Colonic mucosa (tissue), 4 donors: ENCODE measurements at regions not wholly inside any gene's neighbourhood (a gene's known extent, or its start where the extent isn't known, plus 50 kb on each side); places are given as distances from the start of the nearest gene placed in this dataset.

ENCODE experiments used
- DNase-seq: peaks from one replicate; pipeline ENCODE4 v3.0.0-alpha.2; 2020
- H3K27ac ChIP-seq: fragments of 200-600 bp; one replicate; pipeline ENCODE4 v1.8.0; 2021
- H3K27me3 ChIP-seq: fragments of 200-600 bp; one replicate; pipeline ENCODE4 v1.8.0; 2021
- H3K36me3 ChIP-seq: fragments of 200-600 bp; one replicate; pipeline ENCODE4 v1.8.0; 2021
- H3K4me1 ChIP-seq: fragments of 200-600 bp; one replicate; pipeline ENCODE4 v1.8.0; 2021; ENCODE audit warnings: mild to moderate bottlenecking
- H3K4me3 ChIP-seq: fragments of 200-600 bp; one replicate; pipeline ENCODE4 v1.8.0; 2021
- H3K9ac ChIP-seq, 2 donors: one replicate each; pipeline ENCODE4 v1.7.0; 2013; ENCODE audit warnings: control low read depth in 2 of 2, low read depth in 2 of 2, low read length in 2 of 2
- H3K9me3 ChIP-seq: fragments of 200-600 bp; one replicate; pipeline ENCODE4 v1.8.0; 2021
- intact Hi-C: fragments of 100-400 bp; cut with DNase I; formaldehyde crosslinking; loops from one replicate; pipeline ENCODE4 v1.14.1; 2022
- TF ChIP-seq, protein P1 (sequence below): fragments of 200-600 bp; IDR thresholded peaks from one replicate; pipeline ENCODE4 v1.8.0; 2022; ENCODE audit warnings: antibody characterized with exemption, mild to moderate bottlenecking
- donor health status: healthy.
- donor health status: DM: no; HTN: no; CAD: no.
- donor health status: DM: no; HTN: no; CAD: no.

DNA sequence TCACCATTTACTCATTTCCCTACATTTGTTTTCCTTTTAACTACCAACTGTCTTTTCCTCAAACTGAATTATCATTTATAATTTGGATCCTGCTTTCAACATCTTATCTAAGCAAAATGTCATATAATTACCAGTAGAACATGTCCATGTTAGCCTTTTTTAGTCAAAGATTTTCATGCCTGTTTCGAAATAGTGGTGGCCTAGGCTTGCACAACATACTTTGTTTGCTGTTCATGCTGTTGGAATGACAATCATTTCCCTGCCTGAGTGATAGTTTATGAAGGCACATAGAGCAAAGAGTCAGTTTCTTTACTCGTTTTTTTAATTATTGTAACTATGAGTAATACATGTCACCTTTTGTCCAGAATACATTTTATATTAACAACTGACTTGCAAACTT lies 144.3 kb upstream of the ANO3 start:
- Histone ChIP-seq H3K4me3 (no peak overlapping the region), H3K27me3 (no peaks in the 10 kb centered on the region), H3K27ac (no peak overlapping the region), H3K4me1 (no peaks in the 10 kb centered on the region), H3K9ac (no peak overlapping the region), H3K36me3 (no peaks in the 10 kb centered on the region), H3K9me3 (no peaks in the 10 kb centered on the region)
- intact Hi-C loops: no loop called here
- TF ChIP-seq, protein P1, sequence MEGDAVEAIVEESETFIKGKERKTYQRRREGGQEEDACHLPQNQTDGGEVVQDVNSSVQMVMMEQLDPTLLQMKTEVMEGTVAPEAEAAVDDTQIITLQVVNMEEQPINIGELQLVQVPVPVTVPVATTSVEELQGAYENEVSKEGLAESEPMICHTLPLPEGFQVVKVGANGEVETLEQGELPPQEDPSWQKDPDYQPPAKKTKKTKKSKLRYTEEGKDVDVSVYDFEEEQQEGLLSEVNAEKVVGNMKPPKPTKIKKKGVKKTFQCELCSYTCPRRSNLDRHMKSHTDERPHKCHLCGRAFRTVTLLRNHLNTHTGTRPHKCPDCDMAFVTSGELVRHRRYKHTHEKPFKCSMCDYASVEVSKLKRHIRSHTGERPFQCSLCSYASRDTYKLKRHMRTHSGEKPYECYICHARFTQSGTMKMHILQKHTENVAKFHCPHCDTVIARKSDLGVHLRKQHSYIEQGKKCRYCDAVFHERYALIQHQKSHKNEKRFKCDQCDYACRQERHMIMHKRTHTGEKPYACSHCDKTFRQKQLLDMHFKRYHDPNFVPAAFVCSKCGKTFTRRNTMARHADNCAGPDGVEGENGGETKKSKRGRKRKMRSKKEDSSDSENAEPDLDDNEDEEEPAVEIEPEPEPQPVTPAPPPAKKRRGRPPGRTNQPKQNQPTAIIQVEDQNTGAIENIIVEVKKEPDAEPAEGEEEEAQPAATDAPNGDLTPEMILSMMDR: no peak
- no peak for DNase-seq

DNA sequence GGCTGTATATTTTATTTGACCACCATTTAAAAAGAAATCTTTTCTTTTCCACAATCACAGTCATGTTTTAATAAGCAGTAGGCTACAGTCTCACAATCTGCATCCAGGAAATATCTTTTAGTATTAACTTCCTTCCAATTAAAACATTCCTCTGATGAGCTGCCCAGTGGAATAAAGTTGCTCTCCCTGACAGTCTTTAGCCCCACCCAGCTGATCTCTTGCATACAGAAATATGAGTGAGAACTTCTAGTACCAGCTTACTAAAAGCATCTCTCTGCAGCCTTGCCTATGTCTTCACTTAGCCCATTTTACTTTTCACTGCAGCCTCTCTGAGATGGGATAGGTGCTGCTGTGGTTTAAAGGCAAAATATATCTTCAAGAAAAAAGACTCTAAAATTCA lies 143.4 kb upstream of the ANO3 start:
- H3K27me3 ChIP-seq: no peaks in the 10 kb centered on the region
- intact Hi-C loops: no loop called here
- no peaks in the 10 kb centered on the region for H3K4me1 ChIP-seq
- no peaks in the 10 kb centered on the region for H3K36me3 ChIP-seq
- no peak overlapping the region for H3K27ac ChIP-seq
- no peak for DNase-seq
- H3K9me3 ChIP-seq: no peaks in the 10 kb centered on the region
- H3K4me3 ChIP-seq: no peak overlapping the region
- TF ChIP-seq, protein P1: no peak
- H3K9ac ChIP-seq: no peak overlapping the region

DNA sequence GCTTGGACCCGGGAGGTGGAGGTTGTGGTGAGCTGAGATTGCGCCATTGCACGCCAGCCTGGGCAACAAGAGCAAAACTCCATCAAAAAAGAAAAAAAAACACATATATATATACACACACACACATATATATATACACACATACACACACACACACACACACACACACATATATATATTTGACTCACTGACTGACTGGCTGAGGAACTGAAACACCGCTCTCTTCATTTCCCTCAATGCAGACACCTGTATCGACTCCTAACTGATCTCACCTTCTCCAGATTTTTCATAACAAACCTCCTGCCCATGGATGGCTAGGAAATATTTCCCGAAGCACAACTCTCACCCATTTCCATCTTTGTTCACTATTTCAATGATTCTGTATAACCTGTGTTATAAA lies 140.7 kb upstream of the ANO3 start:
- Histone ChIP-seq H3K27ac (no peak overlapping the region), H3K4me1 (no peaks in the 10 kb centered on the region), H3K9ac (no peak overlapping the region), H3K27me3 (no peaks in the 10 kb centered on the region), H3K9me3 (no peaks in the 10 kb centered on the region), H3K4me3 (no peak overlapping the region), H3K36me3 (no peaks in the 10 kb centered on the region)
- intact Hi-C loops: no loop called here
- TF ChIP-seq, protein P1: no peak
- no peak for DNase-seq

DNA sequence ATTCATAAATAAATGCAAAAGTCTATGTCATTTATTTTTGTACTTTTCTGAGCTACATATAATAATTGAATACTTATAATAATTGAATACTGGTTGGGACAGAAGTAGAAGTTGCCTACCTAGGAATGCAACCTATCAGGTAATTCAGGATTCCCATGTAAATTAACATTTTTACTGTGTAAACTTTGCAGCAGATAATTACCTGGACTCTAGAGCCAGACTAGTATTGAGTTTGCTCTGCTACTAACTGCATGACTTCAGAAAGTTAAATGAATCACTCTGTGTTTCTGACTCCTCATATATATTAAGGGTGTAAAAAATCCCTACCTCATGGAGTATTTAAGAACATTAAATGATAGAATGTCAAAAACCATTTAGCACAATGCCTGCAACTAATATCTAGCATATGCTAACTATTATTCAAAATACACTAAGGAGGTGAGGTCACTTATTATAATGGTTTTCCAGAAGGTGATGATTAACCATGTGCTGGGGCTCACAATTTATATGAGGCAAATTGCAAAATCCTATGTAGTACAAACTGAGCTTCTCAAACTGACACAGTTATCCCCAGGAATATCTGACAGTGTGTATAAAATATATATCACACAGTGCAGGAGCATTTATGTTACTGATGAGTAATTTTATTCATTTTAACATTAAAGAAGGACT lies 138.1 kb upstream of the ANO3 start:
- TF ChIP-seq, protein P1: no peak
- H3K36me3 ChIP-seq: no peaks in the 10 kb centered on the region
- H3K4me1 ChIP-seq: no peaks in the 10 kb centered on the region
- H3K9ac ChIP-seq: no peak overlapping the region
- intact Hi-C loops: no loop called here
- H3K9me3 ChIP-seq: no peaks in the 10 kb centered on the region
- no peaks in the 10 kb centered on the region for H3K27me3 ChIP-seq
- H3K4me3 ChIP-seq: no peak overlapping the region
- no peak overlapping the region for H3K27ac ChIP-seq
- DNase-seq: no peak

DNA sequence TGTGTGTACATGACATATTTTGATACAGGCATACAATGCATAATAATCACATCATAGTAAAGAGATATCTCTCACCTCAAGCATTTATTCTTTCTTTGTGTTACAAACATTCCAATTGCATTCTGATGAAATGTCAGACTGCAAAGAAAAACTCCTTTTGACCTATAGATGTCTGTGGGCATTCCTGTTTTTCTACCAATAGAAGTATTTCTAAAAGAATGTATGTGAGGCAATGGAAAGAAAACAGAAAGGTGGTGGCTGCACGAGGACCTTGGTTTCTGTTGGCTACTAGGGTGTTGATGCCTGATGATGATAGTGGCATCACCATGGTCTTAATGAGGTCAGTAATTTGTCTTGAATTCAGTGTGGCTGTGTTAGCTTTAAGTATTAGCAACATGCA lies 137.0 kb upstream of the ANO3 start:
- intact Hi-C loops: no loop called here
- TF ChIP-seq, protein P1: no peak
- Histone ChIP-seq H3K27ac (no peak overlapping the region), H3K27me3 (no peaks in the 10 kb centered on the region), H3K9ac (no peak overlapping the region), H3K36me3 (no peaks in the 10 kb centered on the region), H3K4me3 (no peak overlapping the region), H3K4me1 (no peaks in the 10 kb centered on the region), H3K9me3 (no peaks in the 10 kb centered on the region)
- DNase-seq: no peak
